ENCODE measurements at regions not wholly inside any gene's neighbourhood (a gene's known extent, or its start where the extent isn't known, plus 50 kb on each side); places are given as distances from the start of the nearest gene placed in this dataset.
"Not testable (repeated sequence)": the region's sequence is repeated elsewhere in the genome, so short reads cannot be mapped to it uniquely, and the experiment has no call there.

- TF ChIP-seq POLR2AphosphoS5, CTCF (IDR thresholded peaks at IDR 0.05): not testable (repeated sequence)
Observed at GRCh38 chr13:52582962-52583361, 59.3 kb upstream of the HNRNPA1L2 start.
